GM12892 (cell line): ENCODE measurements at regions not wholly inside any gene's neighbourhood (a gene's known extent, or its start where the extent isn't known, plus 50 kb on each side); places are given as distances from the start of the nearest gene placed in this dataset.

Experiments
- POLR2A ChIP-seq: IDR thresholded peaks from 2 replicates; pipeline ENCODE4 v1.6.1; 2011; ENCODE audit warnings: low read depth, low read length, control low read depth
- POLR2AphosphoS5 ChIP-seq: IDR thresholded peaks from 2 replicates; pipeline ENCODE4 v1.6.1; 2011; ENCODE audit warnings: low read depth, low read length, control low read depth
- TAF1 ChIP-seq: IDR thresholded peaks from 2 replicates; pipeline ENCODE4 v1.6.1; 2011; ENCODE audit warnings: low read depth, mild to moderate bottlenecking, control low read depth, low read length, borderline replicate concordance

DNA sequence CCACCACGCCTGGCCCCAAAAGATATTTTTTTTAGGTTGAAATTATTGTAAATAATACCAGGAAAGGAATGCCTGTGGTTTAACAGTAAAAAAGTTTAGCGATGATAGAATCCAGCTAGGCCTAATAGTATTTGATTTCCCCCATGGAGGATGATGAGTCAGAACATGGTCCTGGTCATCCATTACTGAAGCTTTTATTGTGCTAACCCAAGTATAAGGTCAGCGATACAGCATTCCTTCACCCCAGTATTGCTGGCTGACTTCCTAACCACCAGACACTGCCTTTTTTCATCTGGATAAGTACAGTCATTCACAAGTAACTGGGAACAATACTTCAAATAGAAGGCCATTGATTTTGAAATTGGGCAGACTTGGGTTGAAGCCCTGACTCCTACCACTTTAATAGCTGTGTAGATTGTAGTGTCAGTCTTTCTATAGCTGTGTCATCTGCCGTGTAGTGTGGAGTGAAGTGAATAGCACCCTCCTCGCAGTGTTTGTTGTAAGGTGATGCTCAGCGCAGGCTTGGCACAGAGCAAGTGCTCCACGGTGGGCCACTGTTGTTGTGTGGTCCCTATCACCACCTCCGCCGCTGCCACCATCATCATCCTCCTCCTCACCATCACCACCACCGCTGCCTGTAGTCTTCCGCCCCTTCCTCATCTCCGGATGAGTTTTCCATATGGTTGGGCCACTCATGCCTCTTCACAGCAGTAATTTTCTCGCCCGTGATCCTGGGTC, 436.0 kb upstream of the TPM1 start:
- TF ChIP-seq POLR2A (no peak), POLR2AphosphoS5 (no peak), TAF1 (no peak)
